Endodermal cell (in vitro differentiated cells): ENCODE measurements at regions not wholly inside any gene's neighbourhood (a gene's known extent, or its start where the extent isn't known, plus 50 kb on each side); places are given as distances from the start of the nearest gene placed in this dataset.

Experiments
- DNase-seq: peaks from one replicate; pipeline ENCODE4 v3.0.0-alpha.2; 2017
- H3K27ac ChIP-seq: 2 replicates; pipeline ENCODE4 v1.5.1; 2013; ENCODE audit warnings: mild to moderate bottlenecking, low read depth, low read length, moderate library complexity
- H3K27me3 ChIP-seq: 2 replicates; pipeline ENCODE4 v1.6.1; 2013; ENCODE audit warnings: mild to moderate bottlenecking, low read length, moderate library complexity; ENCODE audit not compliant: insufficient read depth, control insufficient read depth, poor library complexity, severe bottlenecking
- H3K36me3 ChIP-seq: 2 replicates; pipeline ENCODE4 v1.7.0; 2013; ENCODE audit warnings: mild to moderate bottlenecking, low read length, moderate library complexity; ENCODE audit not compliant: control insufficient read depth, insufficient read depth
- H3K4me1 ChIP-seq: one replicate; pipeline ENCODE4 v1.7.0; 2013; ENCODE audit warnings: low read length; ENCODE audit not compliant: control insufficient read depth, insufficient read depth
- H3K4me3 ChIP-seq: 2 replicates; pipeline ENCODE4 v1.5.1; 2013; ENCODE audit warnings: mild to moderate bottlenecking, low read length, moderate library complexity
- H3K9ac ChIP-seq: 2 replicates; pipeline ENCODE4 v1.6.1; 2013; ENCODE audit warnings: mild to moderate bottlenecking, low read length, moderate library complexity; ENCODE audit not compliant: poor library complexity, severe bottlenecking; ENCODE audit errors: extremely low read depth
- H3K9me3 ChIP-seq: 2 replicates; pipeline ENCODE4 v1.6.1; 2013; ENCODE audit warnings: mild to moderate bottlenecking, low read length, moderate library complexity; ENCODE audit not compliant: control insufficient read depth
- H3K27ac Mint-ChIP-seq: 2 replicates; pipeline ENCODE4 v1.8.0; 2020; ENCODE audit warnings: mixed read lengths
- H3K27me3 Mint-ChIP-seq: 2 replicates; pipeline ENCODE4 v1.8.0; 2021; ENCODE audit warnings: mild to moderate bottlenecking, mixed read lengths; ENCODE audit not compliant: insufficient read depth
- H3K36me3 Mint-ChIP-seq: 2 replicates; pipeline ENCODE4 v1.8.0; 2020; ENCODE audit warnings: low read depth, mixed read lengths
- H3K4me1 Mint-ChIP-seq: 2 replicates; pipeline ENCODE4 v1.8.0; 2020; ENCODE audit warnings: mixed read lengths
- H3K4me3 Mint-ChIP-seq: 2 replicates; pipeline ENCODE4 v1.8.0; 2020; ENCODE audit warnings: mild to moderate bottlenecking, moderate library complexity, mixed read lengths
- H3K9me3 Mint-ChIP-seq: 2 replicates; pipeline ENCODE4 v1.8.0; 2020; ENCODE audit warnings: mild to moderate bottlenecking, mixed read lengths
- CTCF ChIP-seq: fragments of 200-600 bp; sonication (generic); conservative IDR thresholded peaks from 2 replicates; pipeline ENCODE4 v1.5.0; 2021; ENCODE audit warnings: antibody characterized with exemption, mild to moderate bottlenecking
- WGBS, 2 experiments: methylation state at CpG; one replicate each; pipeline versions ENCODE4 v1.1.5 to v1.1.7; 2013; ENCODE audit warnings: missing lambda C conversion rate in 2 of 2, mixed read lengths in 1 of 2; ENCODE audit not compliant: insufficient coverage in 1 of 2, insufficient read length in 1 of 2; 5-methylcytosine and 5-hydroxymethylcytosine counted together

GRCh38 chr14:48127674-48128073 is 452.3 kb upstream of the MDGA2 start:
- Histone ChIP-seq H3K9me3 (no peaks in the 10 kb centered on the region), H3K36me3 (no peaks in the 10 kb centered on the region), H3K9ac (no peak overlapping the region), H3K4me1 (peaks cover 5% of the 10 kb centered on the region), H3K27ac (no peak overlapping the region), H3K27me3 (no peaks in the 10 kb centered on the region), H3K4me3 (no peak overlapping the region)
- Mint-ChIP-seq H3K27me3 (no peaks in the 10 kb centered on the region), H3K36me3 (no peaks in the 10 kb centered on the region), H3K4me3 (no peak overlapping the region), H3K27ac (no peak overlapping the region), H3K4me1 (peaks cover 18% of the 10 kb centered on the region), H3K9me3 (no peaks in the 10 kb centered on the region)
- WGBS, 2 experiments = 89% methylated on average over 4 of the region's 5 CpGs; no CpG with 5 or more reads in 1 of the 2 experiments
- TF ChIP-seq CTCF = no peak
- no peak for DNase-seq

- DNase-seq = peak; percentile 72
- H3K27ac Mint-ChIP-seq = peak overlapping the region; percentile 41
Measured at GRCh38 chr14:48125654-48126053, 450.2 kb upstream of the MDGA2 start.

DNA sequence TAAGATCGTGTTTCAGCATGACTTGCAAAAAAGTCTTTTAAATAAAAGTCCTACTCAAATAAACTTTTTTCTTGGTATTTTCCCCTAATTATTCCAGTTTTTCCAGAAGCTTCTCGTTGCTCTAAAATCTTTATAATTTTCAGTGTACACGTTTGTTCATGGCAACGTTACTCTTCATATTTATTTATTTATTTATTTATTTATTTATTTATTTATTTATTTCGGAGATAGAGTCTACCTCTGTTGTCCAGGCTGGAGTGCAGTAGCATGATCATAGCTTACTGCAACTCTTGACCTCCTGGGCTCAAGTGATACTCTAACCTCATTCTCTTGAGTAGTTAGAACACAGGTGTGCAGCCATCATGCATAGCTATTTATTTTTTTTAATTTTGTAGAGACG is 438.3 kb upstream of the MDGA2 start:
- no peak overlapping the region for H3K27ac ChIP-seq
- H3K4me3 ChIP-seq = no peak overlapping the region
- peaks cover 9% of the 10 kb centered on the region for H3K4me1 Mint-ChIP-seq
- H3K4me3 Mint-ChIP-seq = no peak overlapping the region
- no peaks in the 10 kb centered on the region for H3K27me3 ChIP-seq
- no peaks in the 10 kb centered on the region for H3K9me3 Mint-ChIP-seq
- DNase-seq = no peak
- no peak overlapping the region for H3K27ac Mint-ChIP-seq
- no peak for TF ChIP-seq CTCF
- H3K9me3 ChIP-seq = no peaks in the 10 kb centered on the region
- 88 to 100% methylated on average over 1 to 4 of the region's 6 CpGs for WGBS, 2 experiments
- no peaks in the 10 kb centered on the region for H3K36me3 ChIP-seq
- H3K4me1 ChIP-seq = no peaks in the 10 kb centered on the region
- H3K36me3 Mint-ChIP-seq = no peaks in the 10 kb centered on the region
- no peak overlapping the region for H3K9ac ChIP-seq
- no peaks in the 10 kb centered on the region for H3K27me3 Mint-ChIP-seq

More at GRCh38 chr14:48125654-48126053, 450.2 kb upstream of the MDGA2 start:
- H3K4me3 Mint-ChIP-seq = no peak overlapping the region
- no peaks in the 10 kb centered on the region for H3K27me3 ChIP-seq
- H3K27ac ChIP-seq = no peak overlapping the region
- H3K4me1 ChIP-seq = peaks cover 5% of the 10 kb centered on the region
- H3K27me3 Mint-ChIP-seq = no peaks in the 10 kb centered on the region
- 45 to 47% methylated on average over 3 to 4 of the region's 4 CpGs for whole genome bisulfite sequencing, 2 experiments
- H3K9me3 ChIP-seq = no peaks in the 10 kb centered on the region
- H3K36me3 ChIP-seq = no peaks in the 10 kb centered on the region
- peak overlapping the region; percentile 14 for H3K4me3 ChIP-seq
- peaks cover 18% of the 10 kb centered on the region for H3K4me1 Mint-ChIP-seq
- no peak overlapping the region for H3K9ac ChIP-seq
- TF ChIP-seq CTCF = no peak
- H3K9me3 Mint-ChIP-seq = no peaks in the 10 kb centered on the region
- H3K36me3 Mint-ChIP-seq = no peaks in the 10 kb centered on the region
